Brain microvascular endothelial cell (primary cell): ENCODE measurements at regions not wholly inside any gene's neighbourhood (a gene's known extent, or its start where the extent isn't known, plus 50 kb on each side); places are given as distances from the start of the nearest gene placed in this dataset.

Source experiments
- DNase-seq: peaks from one replicate; pipeline ENCODE4 v3.0.0-alpha.2; 2020
- H3K27ac ChIP-seq: fragments of 250-450 bp; sonication (Bioruptor Pico); 2 replicates; pipeline ENCODE4 v1.5.1; 2020; ENCODE audit warnings: mild to moderate bottlenecking, moderate library complexity
- H3K27me3 ChIP-seq: fragments of 250-450 bp; sonication (Bioruptor Pico); replicated peaks from 2 replicates; pipeline ENCODE4 v1.5.1; 2020; ENCODE audit warnings: mild to moderate bottlenecking
- H3K36me3 ChIP-seq: fragments of 250-450 bp; sonication (Bioruptor Pico); replicated peaks from 2 replicates; pipeline ENCODE4 v1.5.1; 2020; ENCODE audit warnings: mild to moderate bottlenecking
- H3K4me3 ChIP-seq: 2 replicates; pipeline ENCODE4 v1.5.1; 2011; ENCODE audit warnings: low read depth, mild to moderate bottlenecking, control low read depth, low read length, moderate library complexity
- in situ Hi-C: cut with HindIII; loops from 2 replicates; pipeline ENCODE4 v1.10.0; 2017; ENCODE audit warnings: low sequenced_read_pairs, low pct_ligation_motif_present
- TF ChIP-seq, protein P1 (sequence below): IDR thresholded peaks from 2 replicates; pipeline ENCODE4 v1.5.1; 2011; ENCODE audit warnings: low read depth, mild to moderate bottlenecking, moderate library complexity, low read length, control low read depth, inconsistent platforms; ENCODE audit errors: missing control alignments

DNA sequence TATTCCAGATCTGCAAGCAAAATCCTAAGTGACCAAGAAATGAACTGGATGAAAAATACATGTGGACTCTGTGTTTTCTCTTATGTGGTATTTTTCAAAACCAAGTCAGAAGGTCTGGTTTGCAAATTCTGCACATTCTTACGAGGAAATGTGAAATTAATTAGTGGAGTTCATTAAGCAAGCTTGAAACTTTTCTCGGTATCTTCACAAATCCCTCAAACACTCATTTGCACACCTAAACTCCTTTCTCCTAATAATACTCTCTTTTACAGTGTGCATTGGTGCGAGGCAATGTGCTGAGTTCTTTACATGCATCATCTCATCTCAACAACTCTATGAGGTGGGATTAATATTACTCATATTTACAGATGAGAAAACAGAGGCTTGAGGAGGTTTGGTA, 82.1 kb downstream of the MTERF1 start:
- no peaks in the 10 kb centered on the region for H3K27me3 ChIP-seq
- in situ Hi-C loops, result loop anchor here (25.0 kb wide), 1 partner anchor 711 kb away; no protein-coding TSS in a partner anchor
- H3K27ac ChIP-seq, result no peak overlapping the region
- no peak overlapping the region for H3K4me3 ChIP-seq
- no peak for DNase-seq
- TF ChIP-seq, protein P1, sequence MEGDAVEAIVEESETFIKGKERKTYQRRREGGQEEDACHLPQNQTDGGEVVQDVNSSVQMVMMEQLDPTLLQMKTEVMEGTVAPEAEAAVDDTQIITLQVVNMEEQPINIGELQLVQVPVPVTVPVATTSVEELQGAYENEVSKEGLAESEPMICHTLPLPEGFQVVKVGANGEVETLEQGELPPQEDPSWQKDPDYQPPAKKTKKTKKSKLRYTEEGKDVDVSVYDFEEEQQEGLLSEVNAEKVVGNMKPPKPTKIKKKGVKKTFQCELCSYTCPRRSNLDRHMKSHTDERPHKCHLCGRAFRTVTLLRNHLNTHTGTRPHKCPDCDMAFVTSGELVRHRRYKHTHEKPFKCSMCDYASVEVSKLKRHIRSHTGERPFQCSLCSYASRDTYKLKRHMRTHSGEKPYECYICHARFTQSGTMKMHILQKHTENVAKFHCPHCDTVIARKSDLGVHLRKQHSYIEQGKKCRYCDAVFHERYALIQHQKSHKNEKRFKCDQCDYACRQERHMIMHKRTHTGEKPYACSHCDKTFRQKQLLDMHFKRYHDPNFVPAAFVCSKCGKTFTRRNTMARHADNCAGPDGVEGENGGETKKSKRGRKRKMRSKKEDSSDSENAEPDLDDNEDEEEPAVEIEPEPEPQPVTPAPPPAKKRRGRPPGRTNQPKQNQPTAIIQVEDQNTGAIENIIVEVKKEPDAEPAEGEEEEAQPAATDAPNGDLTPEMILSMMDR, result no peak
- no peaks in the 10 kb centered on the region for H3K36me3 ChIP-seq

DNA sequence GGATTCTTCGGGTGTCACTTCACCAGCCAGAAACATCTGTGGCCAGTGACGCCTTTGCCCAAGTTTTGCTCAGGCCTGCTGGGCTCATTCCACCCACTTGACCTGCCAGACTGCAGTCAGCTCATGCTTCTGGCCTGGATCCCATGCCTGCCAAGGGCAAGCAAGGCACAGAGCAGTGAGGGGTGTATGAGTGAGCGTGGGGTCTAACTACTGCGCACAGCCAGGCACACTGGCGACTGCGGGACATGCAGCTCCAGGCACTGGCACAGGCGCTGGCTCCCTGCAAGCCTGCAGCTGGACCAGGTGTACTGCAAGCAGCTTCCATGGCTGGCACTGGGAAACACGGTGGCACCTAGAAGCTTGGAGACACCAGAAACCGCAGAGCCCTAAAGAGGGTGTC, 80.1 kb downstream of the MTERF1 start:
- H3K27ac ChIP-seq, result no peak overlapping the region
- H3K4me3 ChIP-seq, result no peak overlapping the region
- no peak for DNase-seq
- H3K27me3 ChIP-seq, result no peaks in the 10 kb centered on the region
- in situ Hi-C loops, result no loop called here
- TF ChIP-seq, protein P1, result no peak
- H3K36me3 ChIP-seq, result no peaks in the 10 kb centered on the region

DNA sequence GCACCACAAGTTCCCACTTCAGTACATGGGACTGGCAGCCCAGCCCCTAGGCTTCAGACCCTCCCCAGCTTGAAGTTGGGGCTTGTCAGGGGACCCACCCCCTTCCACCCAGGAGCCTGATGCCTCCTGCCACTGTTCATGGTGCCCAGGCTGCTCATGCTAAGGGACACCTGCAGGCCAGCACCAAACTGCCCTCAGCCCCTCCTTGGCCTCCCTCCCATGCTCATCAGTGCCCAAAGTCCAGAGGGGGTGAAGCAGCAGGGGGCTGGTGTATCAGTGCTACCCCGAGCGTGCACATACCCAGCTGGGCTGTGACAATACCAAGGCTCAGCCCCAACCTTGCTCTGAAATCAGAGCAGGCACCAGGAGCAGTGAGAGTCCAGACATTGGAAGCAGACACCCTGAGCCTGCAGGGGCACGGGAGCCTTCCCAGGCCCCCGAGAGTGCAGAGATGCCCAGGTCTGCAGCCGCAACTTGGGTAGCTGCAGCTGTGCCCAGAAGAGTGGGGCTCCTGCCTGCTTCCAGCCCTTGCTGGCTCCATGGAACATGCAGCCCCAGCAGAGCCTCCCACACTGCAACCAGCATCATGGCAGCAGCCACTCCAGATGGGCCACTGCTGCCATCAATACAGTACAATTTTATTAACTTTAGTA, 79.0 kb downstream of the MTERF1 start:
- no peaks in the 10 kb centered on the region for H3K36me3 ChIP-seq
- TF ChIP-seq, protein P1, result no peak
- no peak overlapping the region for H3K4me3 ChIP-seq
- H3K27ac ChIP-seq, result no peak overlapping the region
- in situ Hi-C loops, result no loop called here
- H3K27me3 ChIP-seq, result no peaks in the 10 kb centered on the region
- DNase-seq, result no peak

DNA sequence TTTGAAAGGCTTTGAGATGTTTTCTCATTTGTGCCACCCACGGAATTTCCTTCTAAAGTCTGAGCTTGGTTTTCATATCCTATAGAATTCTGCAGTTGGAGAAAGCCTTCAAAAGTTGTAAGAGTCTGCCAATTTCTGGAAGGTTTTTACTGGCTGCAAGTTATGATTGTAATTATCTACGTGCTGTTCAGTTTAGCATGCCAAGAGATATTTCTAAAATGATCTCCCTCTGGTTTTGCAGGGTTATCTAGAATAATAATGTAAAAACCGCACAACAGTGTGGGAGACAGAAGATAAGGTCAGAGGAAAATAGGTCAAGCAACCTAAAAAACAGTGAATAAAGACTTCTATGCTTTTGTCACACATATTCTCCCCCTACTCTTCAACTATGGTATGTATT, 69.3 kb downstream of the MTERF1 start:
- Histone ChIP-seq H3K4me3 (no peak overlapping the region), H3K27me3 (no peaks in the 10 kb centered on the region), H3K36me3 (no peaks in the 10 kb centered on the region), H3K27ac (no peak overlapping the region)
- in situ Hi-C loops, result no loop called here
- no peak for DNase-seq
- TF ChIP-seq, protein P1, result no peak

DNA sequence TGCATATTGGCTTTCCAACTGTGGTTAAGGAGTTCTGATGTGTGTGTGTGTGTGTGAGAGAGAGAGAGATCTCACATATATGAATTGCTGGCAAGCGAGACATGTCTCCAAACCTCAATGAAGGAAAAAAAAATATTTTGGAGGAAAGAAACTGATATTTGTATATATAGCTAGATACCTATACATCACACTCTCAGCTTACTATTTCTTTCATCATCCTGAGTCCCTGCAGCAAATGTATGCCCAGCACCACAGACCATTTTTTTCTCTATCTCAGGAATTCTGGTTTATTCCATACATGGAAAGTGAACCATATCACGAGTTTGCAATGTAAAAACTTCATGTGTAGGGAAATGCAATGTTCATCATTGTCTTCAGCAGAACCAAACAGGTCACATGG, 68.9 kb downstream of the MTERF1 start:
- TF ChIP-seq, protein P1, result no peak
- Histone ChIP-seq H3K27me3 (no peaks in the 10 kb centered on the region), H3K27ac (no peak overlapping the region), H3K4me3 (no peak overlapping the region), H3K36me3 (no peaks in the 10 kb centered on the region)
- DNase-seq, result no peak
- in situ Hi-C loops, result no loop called here

DNA sequence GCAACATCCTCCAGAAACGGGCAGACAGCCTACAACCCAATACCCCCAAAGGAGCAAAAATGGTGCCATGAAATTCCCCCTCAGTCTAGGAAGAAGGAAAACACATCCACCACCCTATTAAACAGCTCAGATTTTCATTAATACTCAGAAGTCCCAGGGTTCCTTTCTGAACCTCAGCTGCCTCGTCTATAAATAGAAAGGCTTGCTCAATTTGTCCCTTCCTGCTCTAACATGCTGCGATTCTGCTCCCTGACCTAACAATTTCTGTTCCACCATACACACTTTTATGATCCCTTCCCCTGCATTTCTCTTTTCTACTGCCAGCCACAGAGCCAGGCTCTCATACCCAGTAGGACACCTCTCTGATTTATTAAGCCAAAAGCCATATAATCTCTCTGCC, 68.1 kb downstream of the MTERF1 start:
- no peaks in the 10 kb centered on the region for H3K27me3 ChIP-seq
- in situ Hi-C loops, result no loop called here
- H3K27ac ChIP-seq, result no peak overlapping the region
- DNase-seq, result no peak
- TF ChIP-seq, protein P1, result no peak
- no peaks in the 10 kb centered on the region for H3K36me3 ChIP-seq
- H3K4me3 ChIP-seq, result no peak overlapping the region
